ENCODE measurements at regions not wholly inside any gene's neighbourhood (a gene's known extent, or its start where the extent isn't known, plus 50 kb on each side); places are given as distances from the start of the nearest gene placed in this dataset.

GRCh38 chr20:21570285-21570992 is 56.6 kb upstream of the NKX2-2 start:
- Histone ChIP-seq H4K20me1 (ENCODE audit: insufficient read depth, low read length) (no peaks in the 10 kb centered on the region), H3K4me3 (ENCODE audit: low read depth, low read length, poor library complexity, severe bottlenecking) (no peak overlapping the region), H3K4me1 (ENCODE audit: insufficient read depth, low read length, severe bottlenecking) (peaks cover 19% of the 10 kb centered on the region), H2AFZ (ENCODE audit: low read length) (no peak overlapping the region), H3K9me2 (ENCODE audit: low read depth, low read length) (no peaks in the 10 kb centered on the region), H3K27ac (ENCODE audit: low read depth, low read length, poor library complexity, severe bottlenecking) (no peak overlapping the region), H3K79me2 (ENCODE audit: insufficient read depth, low read length) (no peaks in the 10 kb centered on the region), H3K9me3 (ENCODE audit: low read length) (no peaks in the 10 kb centered on the region), H3K36me3 (ENCODE audit: insufficient read depth, low read length) (no peaks in the 10 kb centered on the region), H3K9ac (ENCODE audit: low read length) (no peak overlapping the region), H3K4me2 (ENCODE audit: low read length) (no peak overlapping the region), H3K27me3 (ENCODE audit: insufficient read depth, low read length) (no peaks in the 10 kb centered on the region), H3F3A (ENCODE audit: insufficient read depth, low read length) (no peaks in the 10 kb centered on the region)
- TF ChIP-seq EZH2 (IDR thresholded peaks at IDR 0.05; ENCODE audit: borderline replicate concordance, low read length), result no peak
- no peak for TF ChIP-seq CTCF (IDR thresholded peaks at IDR 0.05; ENCODE audit: low read length)

- no peak overlapping the region for H3K9ac ChIP-seq (ENCODE audit: low read length)
- H3K27ac ChIP-seq (ENCODE audit: low read depth, low read length, poor library complexity, severe bottlenecking), result no peak overlapping the region
- no peaks in the 10 kb centered on the region for H3F3A ChIP-seq (ENCODE audit: insufficient read depth, low read length)
- H3K9me3 ChIP-seq (ENCODE audit: low read length), result no peaks in the 10 kb centered on the region
- no peaks in the 10 kb centered on the region for H4K20me1 ChIP-seq (ENCODE audit: insufficient read depth, low read length)
- TF ChIP-seq CTCF (IDR thresholded peaks at IDR 0.05; ENCODE audit: low read length) (no peak), EZH2 (IDR thresholded peaks at IDR 0.05; ENCODE audit: borderline replicate concordance, low read length) (no peak)
- H3K27me3 ChIP-seq (ENCODE audit: insufficient read depth, low read length), result no peaks in the 10 kb centered on the region
- H2AFZ ChIP-seq (ENCODE audit: low read length), result no peak overlapping the region
- no peak overlapping the region for H3K4me2 ChIP-seq (ENCODE audit: low read length)
- no peaks in the 10 kb centered on the region for H3K9me2 ChIP-seq (ENCODE audit: low read depth, low read length)
- peaks cover 20% of the 10 kb centered on the region for H3K4me1 ChIP-seq (ENCODE audit: insufficient read depth, low read length, severe bottlenecking)
- no peaks in the 10 kb centered on the region for H3K79me2 ChIP-seq (ENCODE audit: insufficient read depth, low read length)
- no peak overlapping the region for H3K4me3 ChIP-seq (ENCODE audit: low read depth, low read length, poor library complexity, severe bottlenecking)
- no peaks in the 10 kb centered on the region for H3K36me3 ChIP-seq (ENCODE audit: insufficient read depth, low read length)
Observed at GRCh38 chr20:21569586-21569985, 55.7 kb upstream of the NKX2-2 start.

- no peaks in the 10 kb centered on the region for H4K20me1 ChIP-seq (ENCODE audit: insufficient read depth, low read length)
- H3K27ac ChIP-seq (ENCODE audit: low read depth, low read length, poor library complexity, severe bottlenecking), result peak overlapping the region; percentile 15
- H3K9me3 ChIP-seq (ENCODE audit: low read length), result no peaks in the 10 kb centered on the region
- no peak overlapping the region for H3K9ac ChIP-seq (ENCODE audit: low read length)
- H3K4me1 ChIP-seq (ENCODE audit: insufficient read depth, low read length, severe bottlenecking), result peaks cover 30% of the 10 kb centered on the region
- no peak overlapping the region for H3K4me2 ChIP-seq (ENCODE audit: low read length)
- H3K79me2 ChIP-seq (ENCODE audit: insufficient read depth, low read length), result no peaks in the 10 kb centered on the region
- no peaks in the 10 kb centered on the region for H3K9me2 ChIP-seq (ENCODE audit: low read depth, low read length)
- H3F3A ChIP-seq (ENCODE audit: insufficient read depth, low read length), result no peaks in the 10 kb centered on the region
- no peak overlapping the region for H3K4me3 ChIP-seq (ENCODE audit: low read depth, low read length, poor library complexity, severe bottlenecking)
- H3K27me3 ChIP-seq (ENCODE audit: insufficient read depth, low read length), result no peaks in the 10 kb centered on the region
- no peak overlapping the region for H2AFZ ChIP-seq (ENCODE audit: low read length)
- no peaks in the 10 kb centered on the region for H3K36me3 ChIP-seq (ENCODE audit: insufficient read depth, low read length)
- TF ChIP-seq EZH2 (IDR thresholded peaks at IDR 0.05; ENCODE audit: borderline replicate concordance, low read length) (no peak), CTCF (IDR thresholded peaks at IDR 0.05; ENCODE audit: low read length) (no peak)
Observed at GRCh38 chr20:21564127-21564773, 50.4 kb upstream of the NKX2-2 start.
